ENCODE measurements at regions not wholly inside any gene's neighbourhood (a gene's known extent, or its start where the extent isn't known, plus 50 kb on each side); places are given as distances from the start of the nearest gene placed in this dataset.

GRCh38 chr2:160963957-160964356, 196.3 kb upstream of the TANK start:
- intact Hi-C loops (cut with DNase I): no loop called here
- no peak for DNase-seq

GRCh38 chr2:160967523-160967922, 192.7 kb upstream of the TANK start:
- intact Hi-C loops (cut with DNase I): no loop called here
- no peak for DNase-seq

- intact Hi-C loops (cut with DNase I): no loop called here
- DNase-seq: no peak
Measured at GRCh38 chr2:160968183-160968582, 192.0 kb upstream of the TANK start.

- intact Hi-C loops (cut with DNase I): no loop called here
- peak in 6 of 42 donors; percentile 9 to 41 (median 20) for DNase-seq
Measured at GRCh38 chr2:160970052-160970965, 189.9 kb upstream of the TANK start.

DNA sequence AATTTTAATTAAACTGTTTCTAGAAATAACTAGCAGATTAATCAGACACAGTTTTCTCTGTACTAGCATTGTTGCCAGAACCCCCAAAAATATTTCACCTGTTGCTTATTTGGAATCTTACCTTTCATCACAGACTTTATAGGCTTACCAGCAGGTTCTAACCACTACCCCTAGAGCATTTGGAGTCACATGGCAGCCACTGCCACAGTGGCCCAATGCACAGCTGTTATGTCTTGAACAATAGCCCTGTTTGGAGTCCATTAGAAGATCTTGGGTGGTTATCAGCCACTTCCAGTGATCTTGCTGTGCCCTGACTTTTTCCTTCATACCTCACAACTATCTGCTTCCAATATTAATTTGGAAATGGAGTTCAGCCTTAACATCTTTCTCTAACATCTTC, 186.2 kb upstream of the TANK start:
- intact Hi-C loops (cut with DNase I): no loop called here
- no peak for DNase-seq

DNA sequence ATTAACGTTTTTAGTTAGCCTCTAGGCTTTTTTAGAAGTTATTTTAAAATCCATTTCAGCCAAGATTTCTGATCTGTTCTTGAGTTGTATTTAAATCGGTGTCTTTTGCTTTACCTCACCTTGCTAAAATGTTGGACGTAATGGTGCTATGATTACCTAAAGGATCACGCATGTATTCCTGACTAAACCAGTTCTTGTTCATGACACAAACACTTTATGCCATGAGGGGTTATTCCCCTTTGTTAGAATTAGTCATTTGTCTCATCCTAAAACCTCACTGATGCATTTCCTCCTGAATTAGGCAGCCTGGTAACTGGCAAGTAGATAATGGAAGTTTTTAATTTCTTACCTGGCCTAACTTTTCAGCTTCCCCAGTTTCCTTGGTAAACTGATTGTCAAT, 185.4 kb upstream of the TANK start:
- DNase-seq: no peak
- intact Hi-C loops (cut with DNase I): no loop called here

DNA sequence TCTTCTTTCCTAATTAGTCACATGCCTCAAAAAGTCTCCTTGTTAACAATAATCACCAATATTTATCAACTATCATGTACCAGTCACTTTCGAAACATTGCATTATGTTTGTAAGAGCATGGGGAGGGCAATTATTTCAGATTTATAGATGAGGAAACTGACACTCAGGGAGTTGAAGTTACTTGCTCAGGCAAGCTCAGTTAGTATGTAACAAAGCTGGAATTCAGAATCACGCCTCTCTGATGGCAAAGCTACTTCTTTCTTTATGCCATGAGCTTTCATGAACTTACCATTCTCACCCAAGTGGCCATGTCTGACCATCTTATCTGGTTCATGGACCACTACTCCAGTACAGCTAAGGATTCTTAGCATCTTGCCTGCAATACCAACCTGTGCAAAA, 183.4 kb upstream of the TANK start:
- DNase-seq: no peak
- intact Hi-C loops (cut with DNase I): no loop called here

GRCh38 chr2:160977376-160977775, 182.9 kb upstream of the TANK start:
- no peak for DNase-seq

GRCh38 chr2:160977854-160978253, 182.4 kb upstream of the TANK start:
- intact Hi-C loops (cut with DNase I): no loop called here
- DNase-seq: no peak

More at GRCh38 chr2:160977376-160977775, 182.9 kb upstream of the TANK start:
- intact Hi-C loops (cut with DNase I): no loop called here

GRCh38 chr2:160984426-160985077, 175.7 kb upstream of the TANK start:
- intact Hi-C loops (cut with DNase I): no loop called here
- DNase-seq: no peak

- intact Hi-C loops (cut with DNase I): loop anchor here (10.0 kb wide), 1 partner anchor 885 kb away; no protein-coding TSS in a partner anchor
- DNase-seq: no peak
Measured at GRCh38 chr2:160989778-160990177, 170.4 kb upstream of the TANK start.

GRCh38 chr2:160993654-160994061, 166.6 kb upstream of the TANK start:
- intact Hi-C loops (cut with DNase I): loop anchor here (10.0 kb wide), 1 partner anchor 889 kb away; no protein-coding TSS in a partner anchor
- DNase-seq: no peak

GRCh38 chr2:160994141-160995002, 165.9 kb upstream of the TANK start:
- intact Hi-C loops (cut with DNase I): loop anchor here (10.0 kb wide), 1 partner anchor 890 kb away; no protein-coding TSS in a partner anchor
- peak in 40 of 42 donors; percentile 8 to 91 (median 71) for DNase-seq

DNA sequence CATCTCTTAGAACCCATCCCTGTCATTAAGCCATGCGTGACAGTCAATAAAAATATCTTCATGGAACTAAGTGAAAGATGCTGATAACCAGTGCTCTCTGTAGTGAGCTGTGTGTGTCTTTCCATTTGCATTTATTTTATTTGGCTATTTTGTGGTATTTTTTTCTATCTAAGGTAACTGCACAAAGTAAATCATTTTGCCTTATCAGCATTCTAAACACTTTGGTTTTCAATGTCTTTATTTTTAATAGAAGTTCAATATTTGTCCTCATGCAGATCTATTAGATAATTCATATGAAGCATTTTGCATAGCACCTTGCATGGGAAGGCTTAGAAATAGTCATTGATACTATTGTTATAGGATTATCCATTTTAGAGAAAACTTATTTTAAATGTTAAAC, 163.6 kb upstream of the TANK start:
- DNase-seq: no peak
- intact Hi-C loops (cut with DNase I): loop anchor here (10.0 kb wide), 1 partner anchor 892 kb away; no protein-coding TSS in a partner anchor

GRCh38 chr2:161004379-161004778, 155.8 kb upstream of the TANK start:
- DNase-seq: no peak
- intact Hi-C loops (cut with DNase I): no loop called here

GRCh38 chr2:161005170-161005569, 155.1 kb upstream of the TANK start:
- intact Hi-C loops (cut with DNase I): no loop called here
- no peak for DNase-seq

GRCh38 chr2:161008311-161008710, 151.9 kb upstream of the TANK start:
- no peak for DNase-seq
- intact Hi-C loops (cut with DNase I): no loop called here

DNA sequence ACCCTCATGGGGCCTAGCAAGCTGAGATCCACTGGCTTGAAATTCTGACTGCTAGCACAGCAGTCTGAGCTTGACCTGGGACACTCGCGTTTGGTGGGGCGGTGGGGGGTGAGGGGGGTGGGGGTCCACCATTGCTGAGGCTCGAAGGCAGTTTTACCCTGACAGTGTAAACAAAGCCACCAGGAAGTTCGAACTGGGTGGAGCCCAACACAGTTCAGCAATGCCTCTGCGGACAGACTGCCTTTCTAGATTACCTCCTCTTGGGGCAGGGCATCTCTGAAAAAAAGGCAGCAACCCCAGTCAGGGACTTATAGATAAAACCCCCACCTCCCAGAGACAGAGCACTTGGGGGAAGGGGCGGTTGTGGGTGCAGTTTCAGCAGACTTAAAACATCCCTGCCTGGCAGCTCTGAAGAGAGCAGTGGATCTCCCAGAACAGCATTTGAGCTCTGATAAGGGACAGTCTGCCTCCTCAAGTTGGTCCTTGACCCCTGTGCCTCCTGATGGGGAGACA, 149.7 kb upstream of the TANK start:
- intact Hi-C loops (cut with DNase I): no loop called here
- no peak for DNase-seq

Measured in head of caudate nucleus (tissue), 42 donors.